Gastrocnemius medialis (tissue), 4 donors: ENCODE measurements at regions not wholly inside any gene's neighbourhood (a gene's known extent, or its start where the extent isn't known, plus 50 kb on each side); places are given as distances from the start of the nearest gene placed in this dataset.

Experiments used
- ATAC-seq, 2 donors: fragments of 150-250 bp; one replicate each; pipeline ENCODE4 v1.9.1; 2016
- DNase-seq, 2 donors: peaks; one replicate each; pipeline ENCODE4 v3.0.0-alpha.2; 2019
- H3K27ac ChIP-seq, 4 donors: fragments of 200-600 bp; sonication (generic); 1 replicate in 1 of 4; 2 replicates in 3 of 4; pipeline ENCODE4 v1.5.1; 2016 to 2018; ENCODE audit warnings: mild to moderate bottlenecking in 2 of 4, moderate library complexity in 1 of 4
- H3K27me3 ChIP-seq, 3 donors: fragments of 200-600 bp; sonication (generic) in 2 of 3; 1 replicate in 1 of 3; 2 replicates in 2 of 3; pipeline versions ENCODE4 v1.5.1 to v1.6.0; 2016 to 2019; ENCODE audit warnings: mild to moderate bottlenecking in 1 of 3, moderate library complexity in 1 of 3
- H3K36me3 ChIP-seq, 2 donors: fragments of 200-600 bp; sonication (generic) in 1 of 2; one replicate each; pipeline ENCODE4 v1.5.1; 2017 to 2018
- H3K4me1 ChIP-seq, 2 donors: fragments of 200-600 bp; sonication (generic) in 1 of 2; one replicate each; pipeline ENCODE4 v1.5.1; 2016 to 2017; ENCODE audit warnings: mild to moderate bottlenecking in 2 of 2
- H3K4me3 ChIP-seq, 4 donors: fragments of 200-600 bp; sonication (generic) in 3 of 4; 1 replicate in 1 of 4; 2 replicates in 3 of 4; pipeline ENCODE4 v1.5.1; 2016 to 2019; ENCODE audit warnings: mild to moderate bottlenecking in 2 of 4
- H3K9me3 ChIP-seq, 3 donors: fragments of 200-600 bp; sonication (generic) in 2 of 3; 1 replicate in 1 of 3; 2 replicates in 2 of 3; pipeline ENCODE4 v1.5.1; 2016 to 2019
- POLR2A ChIP-seq, 2 donors: fragments of 450-650 bp; IDR thresholded peaks; one replicate each; pipeline ENCODE4 v1.6.1; 2017; ENCODE audit warnings: antibody characterized with exemption in 2 of 2, mild to moderate bottlenecking in 2 of 2, moderate library complexity in 2 of 2
- in situ Hi-C, 4 donors: fragments of 200-750 bp; cut with MboI; loops; one replicate each; pipeline versions ENCODE4 v1.15.0 to v1.8.0; 2017; ENCODE audit warnings: low sequenced_read_pairs in 4 of 4
- intact Hi-C: fragments of 100-400 bp; cut with DNase I; formaldehyde crosslinking; loops from one replicate; pipeline ENCODE4 v1.15.1; 2023; ENCODE audit warnings: low total_unique reads
- TF ChIP-seq, protein P1 (sequence below), 5 experiments: fragments of 450-650 bp in 3 of 5; fragments of 200-600 bp in 2 of 5; sonication (generic) in 2 of 5; IDR thresholded peaks in 4 of 5; conservative IDR thresholded peaks in 1 of 5; 1 replicate in 4 of 5; 2 replicates in 1 of 5; pipeline ENCODE4 v1.5.1; 2016 to 2019; ENCODE audit warnings: antibody characterized with exemption in 5 of 5, mild to moderate bottlenecking in 3 of 5, moderate library complexity in 3 of 5

- no peak for ATAC-seq
- in situ Hi-C loops (no loop called here), intact Hi-C loops (no loop called here)
- H3K4me1 ChIP-seq = no peaks in the 10 kb centered on the region
- no peak for DNase-seq
- no peaks in the 10 kb centered on the region for H3K9me3 ChIP-seq
- H3K4me3 ChIP-seq = no peak overlapping the region
- H3K27ac ChIP-seq = no peak overlapping the region
- TF ChIP-seq, protein P1, sequence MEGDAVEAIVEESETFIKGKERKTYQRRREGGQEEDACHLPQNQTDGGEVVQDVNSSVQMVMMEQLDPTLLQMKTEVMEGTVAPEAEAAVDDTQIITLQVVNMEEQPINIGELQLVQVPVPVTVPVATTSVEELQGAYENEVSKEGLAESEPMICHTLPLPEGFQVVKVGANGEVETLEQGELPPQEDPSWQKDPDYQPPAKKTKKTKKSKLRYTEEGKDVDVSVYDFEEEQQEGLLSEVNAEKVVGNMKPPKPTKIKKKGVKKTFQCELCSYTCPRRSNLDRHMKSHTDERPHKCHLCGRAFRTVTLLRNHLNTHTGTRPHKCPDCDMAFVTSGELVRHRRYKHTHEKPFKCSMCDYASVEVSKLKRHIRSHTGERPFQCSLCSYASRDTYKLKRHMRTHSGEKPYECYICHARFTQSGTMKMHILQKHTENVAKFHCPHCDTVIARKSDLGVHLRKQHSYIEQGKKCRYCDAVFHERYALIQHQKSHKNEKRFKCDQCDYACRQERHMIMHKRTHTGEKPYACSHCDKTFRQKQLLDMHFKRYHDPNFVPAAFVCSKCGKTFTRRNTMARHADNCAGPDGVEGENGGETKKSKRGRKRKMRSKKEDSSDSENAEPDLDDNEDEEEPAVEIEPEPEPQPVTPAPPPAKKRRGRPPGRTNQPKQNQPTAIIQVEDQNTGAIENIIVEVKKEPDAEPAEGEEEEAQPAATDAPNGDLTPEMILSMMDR (IDR thresholded peaks at IDR 0.05 in 4 of 5, conservative IDR thresholded peaks at IDR 0.05 in 1 of 5) = no peak
- no peak for TF ChIP-seq POLR2A (IDR thresholded peaks at IDR 0.05)
- no peaks in the 10 kb centered on the region for H3K27me3 ChIP-seq
- no peaks in the 10 kb centered on the region for H3K36me3 ChIP-seq
Observed at GRCh38 chr12:97276661-97277429, 185.8 kb upstream of the RMST start.

- Histone ChIP-seq H3K4me1 (no peaks in the 10 kb centered on the region), H3K4me3 (no peak overlapping the region), H3K9me3 (no peaks in the 10 kb centered on the region), H3K27me3 (no peaks in the 10 kb centered on the region), H3K36me3 (no peaks in the 10 kb centered on the region), H3K27ac (no peak overlapping the region)
- DNase-seq (no peak), ATAC-seq (no peak)
- TF ChIP-seq POLR2A (IDR thresholded peaks at IDR 0.05) = no peak
- TF ChIP-seq, protein P1 (IDR thresholded peaks at IDR 0.05 in 4 of 5, conservative IDR thresholded peaks at IDR 0.05 in 1 of 5) = no peak
- intact Hi-C loops = no loop called here
- in situ Hi-C loops = no loop called here
Observed at GRCh38 chr12:97283297-97283696, 179.3 kb upstream of the RMST start.

DNA sequence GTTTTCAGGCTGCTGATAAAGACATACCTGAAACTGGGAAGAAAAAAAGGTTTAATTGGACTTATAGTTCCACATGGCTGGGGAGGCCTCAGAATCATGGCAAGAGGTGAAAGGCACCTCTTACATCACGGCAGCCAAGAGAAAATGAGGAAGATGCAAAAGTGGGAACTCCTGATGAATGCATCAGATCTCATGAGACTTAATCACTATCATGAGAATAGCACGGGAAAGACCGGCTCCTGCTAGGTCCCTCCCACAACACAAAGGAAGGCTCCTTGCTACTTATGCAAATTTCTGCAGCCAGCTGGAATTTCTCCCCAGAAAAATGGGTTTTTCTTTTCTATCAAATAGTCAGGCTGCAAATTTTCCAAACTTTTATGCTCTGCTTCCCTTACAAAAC, 174.1 kb upstream of the RMST start:
- no peak overlapping the region for H3K4me3 ChIP-seq
- H3K4me1 ChIP-seq = no peaks in the 10 kb centered on the region
- ATAC-seq = no peak
- in situ Hi-C loops (no loop called here), intact Hi-C loops (no loop called here)
- no peaks in the 10 kb centered on the region for H3K36me3 ChIP-seq
- no peaks in the 10 kb centered on the region for H3K9me3 ChIP-seq
- no peak overlapping the region for H3K27ac ChIP-seq
- DNase-seq = no peak
- no peaks in the 10 kb centered on the region for H3K27me3 ChIP-seq
- TF ChIP-seq, protein P1 (IDR thresholded peaks at IDR 0.05 in 4 of 5, conservative IDR thresholded peaks at IDR 0.05 in 1 of 5) = no peak
- no peak for TF ChIP-seq POLR2A (IDR thresholded peaks at IDR 0.05)

DNA sequence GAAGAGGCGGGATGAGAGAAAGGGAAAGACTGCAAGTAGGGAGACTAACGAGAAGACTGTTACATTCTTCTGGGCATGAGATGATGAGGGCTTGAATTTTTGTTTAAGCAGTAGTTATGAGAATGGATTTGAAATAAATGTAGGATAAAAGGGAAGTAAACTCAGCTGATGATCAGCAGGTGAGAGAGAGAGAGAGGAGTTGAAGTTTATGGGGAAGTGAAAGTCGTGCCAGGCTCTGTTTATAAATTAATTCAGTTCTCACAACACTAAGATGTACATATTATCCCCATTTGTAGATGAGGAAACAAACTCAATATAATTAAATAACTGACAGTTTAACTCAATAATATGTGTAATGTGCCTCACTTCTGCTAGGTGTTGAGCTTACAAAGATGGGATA, 170.0 kb upstream of the RMST start:
- in situ Hi-C loops (no loop called here), intact Hi-C loops (no loop called here)
- ATAC-seq (no peak), DNase-seq (no peak)
- H3K4me1 ChIP-seq = no peaks in the 10 kb centered on the region
- H3K27me3 ChIP-seq = no peaks in the 10 kb centered on the region
- H3K9me3 ChIP-seq = no peaks in the 10 kb centered on the region
- no peak overlapping the region for H3K4me3 ChIP-seq
- TF ChIP-seq, protein P1 (IDR thresholded peaks at IDR 0.05 in 4 of 5, conservative IDR thresholded peaks at IDR 0.05 in 1 of 5) = no peak
- no peak for TF ChIP-seq POLR2A (IDR thresholded peaks at IDR 0.05)
- H3K36me3 ChIP-seq = no peaks in the 10 kb centered on the region
- H3K27ac ChIP-seq = no peak overlapping the region

GRCh38 chr12:97293541-97293940, 169.1 kb upstream of the RMST start:
- TF ChIP-seq, protein P1 (IDR thresholded peaks at IDR 0.05 in 4 of 5, conservative IDR thresholded peaks at IDR 0.05 in 1 of 5) = no peak
- no peak for TF ChIP-seq POLR2A (IDR thresholded peaks at IDR 0.05)
- Histone ChIP-seq H3K9me3 (no peaks in the 10 kb centered on the region), H3K27ac (no peak overlapping the region), H3K4me1 (no peaks in the 10 kb centered on the region), H3K27me3 (no peaks in the 10 kb centered on the region), H3K36me3 (no peaks in the 10 kb centered on the region), H3K4me3 (no peak overlapping the region)
- DNase-seq (no peak), ATAC-seq (no peak)
- in situ Hi-C loops = no loop called here
- intact Hi-C loops = no loop called here
